ENCODE measurements at regions not wholly inside any gene's neighbourhood (a gene's known extent, or its start where the extent isn't known, plus 50 kb on each side); places are given as distances from the start of the nearest gene placed in this dataset.
"Not testable (repeated sequence)": the region's sequence is repeated elsewhere in the genome, so short reads cannot be mapped to it uniquely, and the experiment has no call there.

DNA sequence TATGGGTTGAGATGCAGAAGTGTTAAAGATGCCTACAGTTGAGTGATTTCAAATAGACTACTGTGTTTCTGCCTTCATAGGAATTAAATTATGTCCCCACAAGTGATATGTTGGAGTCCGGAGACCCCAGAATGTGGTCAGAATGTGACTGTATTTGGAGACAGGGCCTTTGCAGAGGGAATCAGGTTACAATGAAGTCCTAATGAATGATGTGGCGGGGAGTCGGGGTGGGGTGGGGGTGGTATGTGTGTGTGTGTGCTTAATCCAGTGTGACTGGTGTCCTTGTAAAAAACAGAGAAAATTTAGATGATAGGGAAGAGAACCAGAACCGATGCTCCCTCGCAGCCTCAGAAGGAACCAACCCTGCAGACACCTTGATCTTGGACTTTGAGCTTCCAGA, 448.2 kb downstream of the QKI start:
- H3K4me1 ChIP-seq: no peaks in the 10 kb centered on the region
- ATAC-seq: no peak
- intact Hi-C loops (cut with DNase I): no loop called here
- H3K27ac ChIP-seq: no peak overlapping the region
- H3K9me3 ChIP-seq: no peaks in the 10 kb centered on the region
- no peak overlapping the region for H3K4me3 ChIP-seq
- DNase-seq: no peak
- H3K27me3 ChIP-seq: no peaks in the 10 kb centered on the region
- H3K36me3 ChIP-seq: no peaks in the 10 kb centered on the region
- TF ChIP-seq, protein P1, sequence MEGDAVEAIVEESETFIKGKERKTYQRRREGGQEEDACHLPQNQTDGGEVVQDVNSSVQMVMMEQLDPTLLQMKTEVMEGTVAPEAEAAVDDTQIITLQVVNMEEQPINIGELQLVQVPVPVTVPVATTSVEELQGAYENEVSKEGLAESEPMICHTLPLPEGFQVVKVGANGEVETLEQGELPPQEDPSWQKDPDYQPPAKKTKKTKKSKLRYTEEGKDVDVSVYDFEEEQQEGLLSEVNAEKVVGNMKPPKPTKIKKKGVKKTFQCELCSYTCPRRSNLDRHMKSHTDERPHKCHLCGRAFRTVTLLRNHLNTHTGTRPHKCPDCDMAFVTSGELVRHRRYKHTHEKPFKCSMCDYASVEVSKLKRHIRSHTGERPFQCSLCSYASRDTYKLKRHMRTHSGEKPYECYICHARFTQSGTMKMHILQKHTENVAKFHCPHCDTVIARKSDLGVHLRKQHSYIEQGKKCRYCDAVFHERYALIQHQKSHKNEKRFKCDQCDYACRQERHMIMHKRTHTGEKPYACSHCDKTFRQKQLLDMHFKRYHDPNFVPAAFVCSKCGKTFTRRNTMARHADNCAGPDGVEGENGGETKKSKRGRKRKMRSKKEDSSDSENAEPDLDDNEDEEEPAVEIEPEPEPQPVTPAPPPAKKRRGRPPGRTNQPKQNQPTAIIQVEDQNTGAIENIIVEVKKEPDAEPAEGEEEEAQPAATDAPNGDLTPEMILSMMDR (IDR thresholded peaks at IDR 0.05): no peak

- no peak for DNase-seq
- no peak overlapping the region for H3K4me3 ChIP-seq
- ATAC-seq: no peak
- H3K4me1 ChIP-seq: no peaks in the 10 kb centered on the region
- H3K27me3 ChIP-seq: no peaks in the 10 kb centered on the region
- no peak overlapping the region for H3K27ac ChIP-seq
- no peaks in the 10 kb centered on the region for H3K9me3 ChIP-seq
- intact Hi-C loops (cut with DNase I): no loop called here
- TF ChIP-seq, protein P1 (IDR thresholded peaks at IDR 0.05): no peak
- no peaks in the 10 kb centered on the region for H3K36me3 ChIP-seq
Measured at GRCh38 chr6:163861627-163862026, 447.1 kb downstream of the QKI start.

DNA sequence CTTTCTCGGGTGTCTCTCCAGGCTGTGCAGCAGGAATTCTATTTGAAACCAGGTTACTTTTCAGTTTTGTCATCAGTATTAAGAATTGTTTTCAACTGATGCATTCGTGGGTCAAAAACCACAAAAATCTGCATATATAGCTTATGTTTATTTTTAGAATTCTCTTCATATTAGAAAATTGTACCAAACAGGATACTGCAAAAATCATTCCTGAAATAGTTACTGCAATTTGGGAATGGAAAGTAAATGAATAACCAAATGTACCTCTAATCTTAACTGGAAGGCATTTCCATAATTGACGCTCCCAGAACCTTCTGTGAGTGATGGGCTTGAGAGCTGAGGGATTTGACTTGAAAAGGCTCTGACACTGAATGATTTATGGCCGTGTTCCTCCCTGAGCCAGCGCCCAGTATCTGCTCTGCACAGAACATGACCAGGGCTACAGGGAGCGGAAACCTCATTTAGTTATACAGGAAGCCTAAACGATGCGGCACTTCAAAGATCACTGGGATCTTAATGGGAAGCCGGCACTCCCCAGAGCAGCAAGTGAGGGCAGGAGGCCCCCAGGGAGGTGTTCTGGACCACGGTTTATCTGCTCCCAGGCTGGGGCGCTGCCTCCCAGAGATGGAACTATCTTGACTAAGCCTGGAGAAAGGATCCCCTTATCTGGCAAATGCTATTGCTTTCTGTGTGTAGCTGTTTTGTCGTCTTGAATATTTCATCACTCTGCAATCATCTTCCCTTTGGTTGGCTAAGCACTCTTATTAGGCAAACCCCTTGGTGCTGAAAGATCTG, 446.0 kb downstream of the QKI start:
- no peaks in the 10 kb centered on the region for H3K36me3 ChIP-seq
- TF ChIP-seq, protein P1 (IDR thresholded peaks at IDR 0.05): no peak
- H3K27me3 ChIP-seq: no peaks in the 10 kb centered on the region
- DNase-seq (no peak), ATAC-seq (peak; percentile 77)
- no peaks in the 10 kb centered on the region for H3K4me1 ChIP-seq
- no peaks in the 10 kb centered on the region for H3K9me3 ChIP-seq
- H3K27ac ChIP-seq: no peak overlapping the region
- no peak overlapping the region for H3K4me3 ChIP-seq
- intact Hi-C loops (cut with DNase I): no loop called here

DNA sequence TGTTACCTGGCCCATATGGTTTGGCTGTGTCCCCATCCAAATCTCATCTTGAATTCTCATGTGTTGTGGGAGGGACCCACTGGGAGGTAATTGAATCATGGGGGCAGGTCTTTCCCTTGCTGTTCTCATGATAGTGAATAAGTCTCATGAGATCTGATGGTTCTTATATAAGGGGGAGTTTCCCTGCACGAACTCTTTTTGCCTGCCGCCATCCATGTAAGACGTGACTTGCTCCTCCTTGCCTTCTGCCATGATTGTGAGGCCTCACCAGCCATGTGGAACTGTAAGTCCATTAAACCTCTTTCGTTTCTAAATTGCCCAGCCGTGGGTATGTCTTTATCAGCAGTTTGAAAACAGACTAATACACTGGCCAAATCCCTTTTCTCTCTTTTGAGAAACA, 444.4 kb downstream of the QKI start:
- H3K36me3 ChIP-seq; H3K27me3 ChIP-seq; H3K4me1 ChIP-seq; intact Hi-C loops (cut with DNase I); H3K27ac ChIP-seq; ATAC-seq; H3K9me3 ChIP-seq; H3K4me3 ChIP-seq; DNase-seq: not testable (repeated sequence)

DNA sequence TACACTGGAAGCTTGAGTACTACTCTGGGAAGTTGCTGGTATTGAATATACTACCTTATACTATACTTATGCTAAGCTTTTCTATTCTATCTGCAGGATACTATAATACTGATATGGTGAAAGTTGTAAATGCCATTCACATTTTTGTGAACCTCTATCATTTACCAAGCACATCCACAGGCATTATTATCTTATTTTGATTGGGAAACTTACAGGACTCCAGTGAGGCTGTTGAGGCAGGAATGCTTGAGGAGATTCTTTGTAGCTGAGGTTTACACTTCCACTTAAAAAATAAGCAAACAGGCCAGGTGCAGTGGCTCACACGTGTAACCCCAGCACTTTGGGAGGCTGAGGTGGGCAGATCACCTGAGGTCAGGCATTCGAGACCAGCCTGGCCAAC, 442.9 kb downstream of the QKI start:
- H3K27me3 ChIP-seq: no peaks in the 10 kb centered on the region
- intact Hi-C loops (cut with DNase I): no loop called here
- H3K4me3 ChIP-seq: no peak overlapping the region
- ATAC-seq: no peak
- H3K36me3 ChIP-seq: no peaks in the 10 kb centered on the region
- no peak for DNase-seq
- H3K27ac ChIP-seq: no peak overlapping the region
- H3K4me1 ChIP-seq: no peaks in the 10 kb centered on the region
- TF ChIP-seq, protein P1 (IDR thresholded peaks at IDR 0.05): no peak
- H3K9me3 ChIP-seq: no peaks in the 10 kb centered on the region

DNA sequence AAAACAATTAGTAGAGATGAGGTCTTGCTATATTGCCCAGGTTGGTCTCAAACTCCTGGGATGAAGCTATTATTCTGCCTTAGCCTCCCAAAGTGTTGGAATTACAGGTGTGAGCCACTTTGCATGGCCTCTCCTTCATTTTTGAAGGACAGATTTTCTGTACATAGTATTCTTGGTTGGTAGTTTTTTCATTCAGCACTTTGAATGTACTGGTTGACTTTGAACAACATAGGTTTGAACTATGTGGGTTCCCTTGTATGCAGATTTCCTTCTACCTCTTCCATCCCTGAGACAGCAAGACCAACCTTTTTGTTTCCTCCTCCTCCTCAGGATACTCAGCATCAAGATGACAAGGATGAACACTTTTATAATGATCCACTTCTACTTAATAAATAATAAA, 436.4 kb downstream of the QKI start:
- Histone ChIP-seq H3K9me3 (peaks cover 26% of the 10 kb centered on the region), H3K4me3 (no peak overlapping the region), H3K27me3 (no peaks in the 10 kb centered on the region), H3K27ac (no peak overlapping the region), H3K4me1 (no peaks in the 10 kb centered on the region), H3K36me3 (no peaks in the 10 kb centered on the region)
- ATAC-seq (no peak), DNase-seq (no peak)
- intact Hi-C loops (cut with DNase I): no loop called here
- TF ChIP-seq, protein P1 (IDR thresholded peaks at IDR 0.05): no peak
